GM12892 (cell line): ENCODE measurements at regions not wholly inside any gene's neighbourhood (a gene's known extent, or its start where the extent isn't known, plus 50 kb on each side); places are given as distances from the start of the nearest gene placed in this dataset.

Source experiments
- POLR2A ChIP-seq: IDR thresholded peaks from 2 replicates; pipeline ENCODE4 v1.6.1; 2011; ENCODE audit warnings: low read depth, low read length, control low read depth
- TAF1 ChIP-seq: IDR thresholded peaks from 2 replicates; pipeline ENCODE4 v1.6.1; 2011; ENCODE audit warnings: low read depth, mild to moderate bottlenecking, control low read depth, low read length, borderline replicate concordance

- TF ChIP-seq POLR2A (no peak), TAF1 (no peak)
These were observed 135.6 kb upstream of the SUCLG2 start for GRCh38 chr3:67790043-67790442.
